ENCODE measurements at regions not wholly inside any gene's neighbourhood (a gene's known extent, or its start where the extent isn't known, plus 50 kb on each side); places are given as distances from the start of the nearest gene placed in this dataset.

DNA sequence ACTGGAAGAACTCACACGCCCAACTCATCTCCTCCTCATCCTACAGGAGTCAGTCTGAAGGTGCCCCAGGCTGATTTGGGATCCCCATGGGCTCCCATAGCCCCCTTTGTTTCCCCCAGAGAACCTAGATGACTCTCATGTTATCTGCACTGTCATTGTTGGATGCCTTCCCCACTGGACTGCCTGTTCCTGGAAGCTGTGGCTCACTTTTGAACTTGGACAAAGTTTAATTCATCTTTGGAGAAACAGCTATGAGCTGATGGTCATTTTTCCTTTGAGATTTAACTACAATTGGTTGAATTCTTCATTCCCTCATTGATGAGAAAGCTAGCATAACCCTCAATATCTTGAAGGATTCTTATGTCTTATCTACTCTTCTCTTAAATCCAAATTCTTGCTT is 186.6 kb downstream of the SALL1 start:
- ChIA-PET CTCF (no interaction called here), POLR2A (ENCODE audit: unreplicated experiment) (no interaction called here)
- WGBS, 2 experiments (ENCODE audit: extremely low coverage in 2 of 2, insufficient read length in 1 of 2): no CpG with 5 or more reads among the region's 1 CpG
- ATAC-seq (ENCODE audit: low read depth): no peak
- Histone ChIP-seq H3K9me1 (ENCODE audit: insufficient read depth, low read length) (no peaks in the 10 kb centered on the region), H2BK20ac (ENCODE audit: low read depth, low read length) (no peak overlapping the region), H3K27me3 (ENCODE audit: control insufficient read depth, insufficient read depth, low read length) (no peaks in the 10 kb centered on the region), H3K4me3 (ENCODE audit: insufficient read depth, low read depth, low read length) (no peak overlapping the region), H3K9me3 (ENCODE audit: control insufficient read depth, insufficient read depth, low read length) (peaks cover 1% of the 10 kb centered on the region; the same call in 1 of the 2 replicates), H2AK5ac (ENCODE audit: low read depth, low read length) (no peak overlapping the region), H2AK9ac (replicated peaks; ENCODE audit: low read depth, low read length, poor library complexity) (no peak overlapping the region), H2BK120ac (ENCODE audit: low read depth, low read length) (no peak overlapping the region), H4K20me1 (ENCODE audit: insufficient read depth, low read length) (no peaks in the 10 kb centered on the region), H3K27ac (ENCODE audit: insufficient read depth, low read length) (no peak overlapping the region), H3K56ac (ENCODE audit: extremely low read depth, insufficient read depth, low read length) (no peak overlapping the region), H3K23ac (ENCODE audit: low read depth, low read length) (no peak overlapping the region), H2BK5ac (ENCODE audit: low read depth, low read length, poor library complexity, severe bottlenecking) (no peak overlapping the region), H3K36me3 (ENCODE audit: control insufficient read depth, insufficient read depth, low read length) (no peaks in the 10 kb centered on the region), H3K79me1 (ENCODE audit: low read depth in 1 of 2, low read length in 2 of 2) (no peaks in the 10 kb centered on the region), H4K5ac (ENCODE audit: low read depth, low read length) (no peak overlapping the region), H2BK15ac (ENCODE audit: low read depth, low read length) (no peak overlapping the region), H4K91ac (ENCODE audit: insufficient read depth, low read depth, low read length) (no peak overlapping the region), H3K9ac (ENCODE audit: low read depth, low read length) (no peak overlapping the region), H2AFZ (replicated peaks; ENCODE audit: low read length, poor library complexity) (no peak overlapping the region), H3K4ac (ENCODE audit: low read depth, low read length) (no peak overlapping the region), H3K18ac (ENCODE audit: low read depth, low read length) (no peak overlapping the region), H3K4me1 (ENCODE audit: control insufficient read depth, insufficient read depth, low read length) (no peaks in the 10 kb centered on the region), H3K14ac (replicated peaks; ENCODE audit: low read depth, low read length) (no peak overlapping the region), H4K8ac (ENCODE audit: low read depth in 2 of 2, low read length in 2 of 2) (no peak overlapping the region), H3K4me2 (ENCODE audit: low read depth, low read length) (no peak overlapping the region)
- no peak for DNase-seq
- TF ChIP-seq MAZ (IDR thresholded peaks at IDR 0.05; ENCODE audit: borderline replicate concordance, low read depth, low read length) (no peak), ELK1 (IDR thresholded peaks at IDR 0.05; ENCODE audit: borderline replicate concordance, low read depth, low read length) (no peak), FOS (IDR thresholded peaks at IDR 0.05; ENCODE audit: low read depth, low read length) (no peak)
- no TSS peak for BruUV-seq (replicated peaks)
- dilution Hi-C loops (cut with HindIII; ENCODE audit: low sequenced_read_pairs, unreplicated experiment): no loop called here
- intact Hi-C loops (cut with micrococcal nuclease): no loop called here
- in situ Hi-C loops (cut with MboI; ENCODE audit: low sequenced_read_pairs): no loop called here

Measured in IMR-90 (cell line).